CD14-positive monocyte (primary cell): ENCODE measurements at regions not wholly inside any gene's neighbourhood (a gene's known extent, or its start where the extent isn't known, plus 50 kb on each side); places are given as distances from the start of the nearest gene placed in this dataset.

Experiments
- DNase-seq, 3 donors: peaks; one replicate each; pipeline ENCODE4 v3.0.0-alpha.2; 2011 to 2022
- H2AFZ ChIP-seq: 2 replicates; pipeline ENCODE4 v1.6.0; 2012; ENCODE audit warnings: mild to moderate bottlenecking, low read depth, low read length, inconsistent platforms; ENCODE audit not compliant: insufficient read depth, poor library complexity, severe bottlenecking
- H3K27ac ChIP-seq, 2 donors: 1 replicate in 1 of 2; 2 replicates in 1 of 2; pipeline ENCODE4 v1.5.1; 2012 to 2013; ENCODE audit warnings: low read length in 2 of 2, control low read depth in 1 of 2, inconsistent platforms in 1 of 2, low read depth in 1 of 2, mild to moderate bottlenecking in 1 of 2
- H3K27me3 ChIP-seq, 2 donors: one replicate each; pipeline versions ENCODE4 v1.6.0 to v1.6.1; 2011 to 2013; ENCODE audit warnings: low read length in 2 of 2; ENCODE audit not compliant: control insufficient read depth in 2 of 2, insufficient read depth in 2 of 2
- H3K36me3 ChIP-seq, 2 donors: replicated peaks in 1 of 2; 1 replicate in 1 of 2; 2 replicates in 1 of 2; pipeline versions ENCODE4 v1.5.1 to v1.6.1; 2012 to 2013; ENCODE audit warnings: low read length in 2 of 2, control low read depth in 1 of 2, inconsistent platforms in 1 of 2, mild to moderate bottlenecking in 1 of 2; ENCODE audit not compliant: insufficient read depth in 2 of 2, control insufficient read depth in 1 of 2
- H3K4me1 ChIP-seq, 2 donors: 1 replicate in 1 of 2; 2 replicates in 1 of 2; pipeline versions ENCODE4 v1.5.1 to v1.6.1; 2012 to 2013; ENCODE audit warnings: low read length in 2 of 2, control low read depth in 1 of 2, inconsistent platforms in 1 of 2, mild to moderate bottlenecking in 1 of 2, moderate library complexity in 1 of 2; ENCODE audit not compliant: insufficient read depth in 2 of 2, control insufficient read depth in 1 of 2
- H3K4me2 ChIP-seq: replicated peaks from 2 replicates; pipeline ENCODE3; 2012; ENCODE audit warnings: low read length, moderate library complexity, mild to moderate bottlenecking; ENCODE audit not compliant: poor library complexity, severe bottlenecking; ENCODE audit errors: extremely low read depth
- H3K4me3 ChIP-seq, 3 experiments: fragments of 200-600 bp in 1 of 3; sonication (generic) in 1 of 3; replicated peaks in 1 of 3; 1 replicate in 2 of 3; 2 replicates in 1 of 3; pipeline ENCODE4 v1.5.1; 2011 to 2013; ENCODE audit warnings: low read length in 3 of 3, mild to moderate bottlenecking in 3 of 3, control low read depth in 2 of 3, low read depth in 2 of 3, inconsistent platforms in 1 of 3, moderate library complexity in 1 of 3
- H3K79me2 ChIP-seq: 2 replicates; pipeline ENCODE4 v1.6.0; 2012; ENCODE audit warnings: mild to moderate bottlenecking, control low read depth, inconsistent platforms, low read length, moderate library complexity; ENCODE audit not compliant: insufficient read depth
- H3K9ac ChIP-seq: 2 replicates; pipeline ENCODE4 v1.6.0; 2017; ENCODE audit warnings: low read length, mild to moderate bottlenecking; ENCODE audit not compliant: insufficient read depth, poor library complexity, severe bottlenecking
- H3K9me3 ChIP-seq, 2 donors: replicated peaks in 1 of 2; 1 replicate in 1 of 2; 2 replicates in 1 of 2; pipeline versions ENCODE4 v1.5.1 to v1.6.1; 2012 to 2013; ENCODE audit warnings: low read length in 2 of 2, control low read depth in 1 of 2; ENCODE audit not compliant: control insufficient read depth in 1 of 2, insufficient read depth in 1 of 2
- H4K20me1 ChIP-seq: 2 replicates; pipeline ENCODE4 v1.6.0; 2012; ENCODE audit warnings: mild to moderate bottlenecking, low read length, control low read depth, moderate library complexity; ENCODE audit not compliant: insufficient read depth
- H3K27ac Mint-ChIP-seq, 7 donors: one replicate each; pipeline ENCODE4 v1.8.0; 2020; ENCODE audit warnings: mild to moderate bottlenecking in 7 of 7, mixed read lengths in 7 of 7, moderate library complexity in 6 of 7, inconsistent platforms in 2 of 7
- H3K27me3 Mint-ChIP-seq, 3 donors: one replicate each; pipeline ENCODE4 v1.8.0; 2021 to 2022; ENCODE audit warnings: low read depth in 3 of 3, mild to moderate bottlenecking in 3 of 3, mixed read lengths in 3 of 3, moderate library complexity in 3 of 3, inconsistent platforms in 1 of 3
- H3K36me3 Mint-ChIP-seq, 2 donors: one replicate each; pipeline ENCODE4 v1.8.0; 2020; ENCODE audit warnings: mixed read lengths in 2 of 2, inconsistent platforms in 1 of 2, mild to moderate bottlenecking in 1 of 2
- H3K4me1 Mint-ChIP-seq: one replicate; pipeline ENCODE4 v1.8.0; 2020; ENCODE audit warnings: mild to moderate bottlenecking, mixed read lengths
- H3K4me3 Mint-ChIP-seq, 2 donors: one replicate each; pipeline ENCODE4 v1.8.0; 2020; ENCODE audit warnings: mild to moderate bottlenecking in 2 of 2, mixed read lengths in 2 of 2, moderate library complexity in 1 of 2
- H3K9me3 Mint-ChIP-seq, 7 donors: one replicate each; pipeline ENCODE4 v1.8.0; 2020 to 2022; ENCODE audit warnings: mixed read lengths in 7 of 7, mild to moderate bottlenecking in 6 of 7, moderate library complexity in 6 of 7, inconsistent platforms in 2 of 7
- WGBS: methylation state at CpG from one replicate; pipeline ENCODE4 v1.1.5; 2013; ENCODE audit warnings: missing lambda C conversion rate; ENCODE audit not compliant: insufficient coverage; 5-methylcytosine and 5-hydroxymethylcytosine counted together
- intact Hi-C, 2 donors: fragments of 100-400 bp; cut with micrococcal nuclease; formaldehyde crosslinking; loops; one replicate each; pipeline versions ENCODE4 v1.15.0 to v1.15.1; 2023
- TF ChIP-seq, protein P1 (sequence below): fragments of 200-600 bp; IDR thresholded peaks from one replicate; pipeline ENCODE4 v1.8.0; 2022; ENCODE audit warnings: antibody characterized with exemption, mild to moderate bottlenecking

DNA sequence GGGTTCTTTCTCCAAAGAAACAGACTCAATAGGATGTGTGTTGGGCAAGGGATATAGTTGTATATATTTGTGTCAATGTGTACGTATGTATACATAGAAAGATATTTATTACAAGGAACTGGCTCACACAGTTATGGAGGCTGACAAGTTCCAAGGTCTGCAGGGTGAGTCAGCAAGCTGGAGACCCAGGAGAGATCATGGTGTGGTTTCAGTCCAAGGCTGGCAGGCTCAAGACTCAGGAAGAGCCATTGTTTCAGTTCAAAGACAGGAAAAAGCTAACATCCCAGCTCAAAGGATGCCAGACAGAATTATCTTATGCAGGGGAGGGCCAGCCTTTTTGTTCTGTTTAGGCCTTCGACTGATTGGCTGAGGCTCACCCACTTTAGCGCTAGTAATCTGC lies 89.9 kb upstream of the RALGAPA2 start:
- H3K9ac ChIP-seq = no peak overlapping the region
- no peaks in the 10 kb centered on the region for H3K79me2 ChIP-seq
- Mint-ChIP-seq H3K4me1 (no peaks in the 10 kb centered on the region), H3K4me3 (no peak overlapping the region), H3K9me3 (peaks cover 0 to 3% (median 1%) of the 10 kb centered on the region in 7 donors), H3K36me3 (no peaks in the 10 kb centered on the region), H3K27me3 (peaks cover 0 to 10% (median 7%) of the 10 kb centered on the region in 3 donors), H3K27ac (no peak overlapping the region)
- intact Hi-C loops = no loop called here
- no peak overlapping the region for H3K4me2 ChIP-seq
- no peak for DNase-seq
- no peaks in the 10 kb centered on the region for H3K27me3 ChIP-seq
- 100% methylated on average over 3 of the region's 3 CpGs for WGBS
- no peaks in the 10 kb centered on the region for H3K36me3 ChIP-seq
- H3K4me1 ChIP-seq = no peaks in the 10 kb centered on the region
- TF ChIP-seq, protein P1, sequence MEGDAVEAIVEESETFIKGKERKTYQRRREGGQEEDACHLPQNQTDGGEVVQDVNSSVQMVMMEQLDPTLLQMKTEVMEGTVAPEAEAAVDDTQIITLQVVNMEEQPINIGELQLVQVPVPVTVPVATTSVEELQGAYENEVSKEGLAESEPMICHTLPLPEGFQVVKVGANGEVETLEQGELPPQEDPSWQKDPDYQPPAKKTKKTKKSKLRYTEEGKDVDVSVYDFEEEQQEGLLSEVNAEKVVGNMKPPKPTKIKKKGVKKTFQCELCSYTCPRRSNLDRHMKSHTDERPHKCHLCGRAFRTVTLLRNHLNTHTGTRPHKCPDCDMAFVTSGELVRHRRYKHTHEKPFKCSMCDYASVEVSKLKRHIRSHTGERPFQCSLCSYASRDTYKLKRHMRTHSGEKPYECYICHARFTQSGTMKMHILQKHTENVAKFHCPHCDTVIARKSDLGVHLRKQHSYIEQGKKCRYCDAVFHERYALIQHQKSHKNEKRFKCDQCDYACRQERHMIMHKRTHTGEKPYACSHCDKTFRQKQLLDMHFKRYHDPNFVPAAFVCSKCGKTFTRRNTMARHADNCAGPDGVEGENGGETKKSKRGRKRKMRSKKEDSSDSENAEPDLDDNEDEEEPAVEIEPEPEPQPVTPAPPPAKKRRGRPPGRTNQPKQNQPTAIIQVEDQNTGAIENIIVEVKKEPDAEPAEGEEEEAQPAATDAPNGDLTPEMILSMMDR = no peak
- no peaks in the 10 kb centered on the region for H3K9me3 ChIP-seq
- H3K4me3 ChIP-seq = no peak overlapping the region
- no peak overlapping the region for H3K27ac ChIP-seq
- H4K20me1 ChIP-seq = no peaks in the 10 kb centered on the region
- H2AFZ ChIP-seq = no peak overlapping the region

DNA sequence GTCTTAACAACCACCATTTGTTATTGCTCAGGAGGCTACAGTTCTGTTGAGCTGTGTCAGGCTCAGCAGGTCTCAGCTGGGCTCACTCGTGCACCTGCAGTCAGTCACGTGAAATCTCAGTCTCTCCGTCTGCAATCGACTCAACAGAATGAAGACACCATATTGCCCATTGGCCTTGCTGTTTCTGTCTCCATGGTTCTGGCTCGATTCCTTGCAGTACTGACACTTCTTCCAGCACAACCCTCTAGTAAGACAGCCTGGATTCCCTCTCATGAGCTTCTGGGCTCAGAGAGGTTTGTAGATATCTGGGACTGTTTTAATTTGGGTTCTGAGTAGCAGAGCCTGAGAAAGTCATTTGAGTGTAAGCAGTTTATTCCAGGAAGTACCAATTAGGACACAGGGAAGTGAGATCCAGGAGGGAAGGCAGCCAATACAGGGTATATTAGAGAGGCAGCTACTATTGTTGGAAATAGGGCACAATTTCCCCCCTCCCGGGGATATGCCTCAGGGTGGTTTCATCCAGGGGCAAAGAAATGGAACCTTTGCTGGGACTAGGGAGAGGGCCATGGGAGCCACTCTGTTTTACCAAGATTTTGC lies 87.4 kb upstream of the RALGAPA2 start:
- intact Hi-C loops = no loop called here

More for the DNA sequence above, 87.4 kb upstream of the RALGAPA2 start:
- H3K4me3 ChIP-seq = no peak overlapping the region
- no peaks in the 10 kb centered on the region for H3K4me1 ChIP-seq
- H3K27me3 ChIP-seq = no peaks in the 10 kb centered on the region
- no peaks in the 10 kb centered on the region for H4K20me1 ChIP-seq
- Mint-ChIP-seq H3K4me1 (no peaks in the 10 kb centered on the region), H3K27me3 (peaks cover 0 to 6% (median 5%) of the 10 kb centered on the region in 3 donors), H3K9me3 (peaks cover 0 to 2% (median 0%) of the 10 kb centered on the region in 7 donors), H3K27ac (no peak overlapping the region), H3K36me3 (no peaks in the 10 kb centered on the region), H3K4me3 (no peak overlapping the region)
- 98% methylated on average over 4 of the region's 6 CpGs for WGBS
- no peak overlapping the region for H3K27ac ChIP-seq
- no peak overlapping the region for H3K4me2 ChIP-seq
- no peak for DNase-seq
- no peak overlapping the region for H2AFZ ChIP-seq
- TF ChIP-seq, protein P1 = no peak
- no peaks in the 10 kb centered on the region for H3K9me3 ChIP-seq
- no peak overlapping the region for H3K9ac ChIP-seq
- no peaks in the 10 kb centered on the region for H3K36me3 ChIP-seq
- no peaks in the 10 kb centered on the region for H3K79me2 ChIP-seq
